Thyroid gland (tissue), 4 donors: ENCODE measurements at regions not wholly inside any gene's neighbourhood (a gene's known extent, or its start where the extent isn't known, plus 50 kb on each side); places are given as distances from the start of the nearest gene placed in this dataset.

Experiments
- DNase-seq, 2 donors: peaks; one replicate each; pipeline ENCODE4 v3.0.0-alpha.2; 2019
- H3K27ac ChIP-seq, 3 donors: fragments of 200-600 bp; sonication (generic); 1 replicate in 2 of 3; 2 replicates in 1 of 3; pipeline ENCODE4 v1.5.1; 2016 to 2019; ENCODE audit warnings: mild to moderate bottlenecking in 1 of 3, moderate library complexity in 1 of 3
- H3K27me3 ChIP-seq: fragments of 200-600 bp; sonication (generic); one replicate; pipeline ENCODE4 v1.5.1; 2019
- H3K36me3 ChIP-seq, 2 donors: fragments of 200-600 bp; sonication (generic); one replicate each; pipeline ENCODE4 v1.5.1; 2016 to 2019
- H3K4me1 ChIP-seq, 2 donors: fragments of 200-600 bp; sonication (generic); one replicate each; pipeline ENCODE4 v1.5.1; 2017 to 2019
- H3K4me3 ChIP-seq, 3 donors: fragments of 200-600 bp; sonication (generic); replicated peaks in 1 of 3; 1 replicate in 2 of 3; 2 replicates in 1 of 3; pipeline ENCODE4 v1.5.1; 2016; ENCODE audit warnings: mild to moderate bottlenecking in 1 of 3
- H3K9me3 ChIP-seq: fragments of 200-600 bp; sonication (generic); one replicate; pipeline ENCODE4 v1.5.1; 2017
- POLR2A ChIP-seq, 2 donors: fragments of 450-650 bp; IDR thresholded peaks; one replicate each; pipeline ENCODE4 v1.6.1; 2017; ENCODE audit warnings: antibody characterized with exemption in 2 of 2, mild to moderate bottlenecking in 2 of 2, moderate library complexity in 1 of 2
- WGBS, 2 donors: methylation state at CpG; one replicate each; pipeline ENCODE4 v1.1.5; 2017; 5-methylcytosine and 5-hydroxymethylcytosine counted together
- intact Hi-C: fragments of 100-400 bp; cut with DNase I; formaldehyde crosslinking; loops from one replicate; pipeline ENCODE4 v1.15.1; 2023
- TF ChIP-seq, protein P1 (sequence below), 6 experiments: fragments of 200-600 bp in 3 of 6; fragments of 450-650 bp in 3 of 6; sonication (generic) in 3 of 6; IDR thresholded peaks; one replicate each; pipeline ENCODE4 v1.5.1; 2016 to 2019; ENCODE audit warnings: antibody characterized with exemption in 6 of 6, mild to moderate bottlenecking in 2 of 6, inconsistent platforms in 1 of 6, moderate library complexity in 1 of 6

- no peaks in the 10 kb centered on the region for H3K9me3 ChIP-seq
- no peaks in the 10 kb centered on the region for H3K4me1 ChIP-seq
- DNase-seq, result no peak
- H3K36me3 ChIP-seq, result no peaks in the 10 kb centered on the region
- 71 to 84% methylated on average over 5 of the region's 5 CpGs for WGBS, 2 donors
- intact Hi-C loops, result no loop called here
- H3K27me3 ChIP-seq, result no peaks in the 10 kb centered on the region
- TF ChIP-seq, protein P1, sequence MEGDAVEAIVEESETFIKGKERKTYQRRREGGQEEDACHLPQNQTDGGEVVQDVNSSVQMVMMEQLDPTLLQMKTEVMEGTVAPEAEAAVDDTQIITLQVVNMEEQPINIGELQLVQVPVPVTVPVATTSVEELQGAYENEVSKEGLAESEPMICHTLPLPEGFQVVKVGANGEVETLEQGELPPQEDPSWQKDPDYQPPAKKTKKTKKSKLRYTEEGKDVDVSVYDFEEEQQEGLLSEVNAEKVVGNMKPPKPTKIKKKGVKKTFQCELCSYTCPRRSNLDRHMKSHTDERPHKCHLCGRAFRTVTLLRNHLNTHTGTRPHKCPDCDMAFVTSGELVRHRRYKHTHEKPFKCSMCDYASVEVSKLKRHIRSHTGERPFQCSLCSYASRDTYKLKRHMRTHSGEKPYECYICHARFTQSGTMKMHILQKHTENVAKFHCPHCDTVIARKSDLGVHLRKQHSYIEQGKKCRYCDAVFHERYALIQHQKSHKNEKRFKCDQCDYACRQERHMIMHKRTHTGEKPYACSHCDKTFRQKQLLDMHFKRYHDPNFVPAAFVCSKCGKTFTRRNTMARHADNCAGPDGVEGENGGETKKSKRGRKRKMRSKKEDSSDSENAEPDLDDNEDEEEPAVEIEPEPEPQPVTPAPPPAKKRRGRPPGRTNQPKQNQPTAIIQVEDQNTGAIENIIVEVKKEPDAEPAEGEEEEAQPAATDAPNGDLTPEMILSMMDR (IDR thresholded peaks at IDR 0.05), result no peak
- no peak for TF ChIP-seq POLR2A (IDR thresholded peaks at IDR 0.05)
- H3K27ac ChIP-seq, result no peak overlapping the region
- no peak overlapping the region for H3K4me3 ChIP-seq
Observed at GRCh38 chrX:9329056-9329455, 135.8 kb upstream of the TBL1X start.

- 86 to 95% methylated on average over 8 of the region's 8 CpGs for WGBS, 2 donors
- H3K4me1 ChIP-seq, result no peaks in the 10 kb centered on the region
- no peaks in the 10 kb centered on the region for H3K9me3 ChIP-seq
- no peaks in the 10 kb centered on the region for H3K36me3 ChIP-seq
- H3K27me3 ChIP-seq, result no peaks in the 10 kb centered on the region
- TF ChIP-seq, protein P1 (IDR thresholded peaks at IDR 0.05), result no peak
- no peak for TF ChIP-seq POLR2A (IDR thresholded peaks at IDR 0.05)
- no peak for DNase-seq
- no peak overlapping the region for H3K4me3 ChIP-seq
- intact Hi-C loops, result no loop called here
- no peak overlapping the region for H3K27ac ChIP-seq
Observed at GRCh38 chrX:9330249-9330982, 134.4 kb upstream of the TBL1X start.

- H3K4me1 ChIP-seq, result no peaks in the 10 kb centered on the region
- WGBS, 2 donors, result 69 to 75% methylated on average over 11 of the region's 11 CpGs
- H3K9me3 ChIP-seq, result no peaks in the 10 kb centered on the region
- no peaks in the 10 kb centered on the region for H3K36me3 ChIP-seq
- no peak for TF ChIP-seq POLR2A (IDR thresholded peaks at IDR 0.05)
- TF ChIP-seq, protein P1 (IDR thresholded peaks at IDR 0.05), result no peak
- H3K27ac ChIP-seq, result no peak overlapping the region
- no peak for DNase-seq
- H3K4me3 ChIP-seq, result no peak overlapping the region
- H3K27me3 ChIP-seq, result no peaks in the 10 kb centered on the region
- intact Hi-C loops, result no loop called here
Observed at GRCh38 chrX:9333873-9334560, 130.8 kb upstream of the TBL1X start.

DNA sequence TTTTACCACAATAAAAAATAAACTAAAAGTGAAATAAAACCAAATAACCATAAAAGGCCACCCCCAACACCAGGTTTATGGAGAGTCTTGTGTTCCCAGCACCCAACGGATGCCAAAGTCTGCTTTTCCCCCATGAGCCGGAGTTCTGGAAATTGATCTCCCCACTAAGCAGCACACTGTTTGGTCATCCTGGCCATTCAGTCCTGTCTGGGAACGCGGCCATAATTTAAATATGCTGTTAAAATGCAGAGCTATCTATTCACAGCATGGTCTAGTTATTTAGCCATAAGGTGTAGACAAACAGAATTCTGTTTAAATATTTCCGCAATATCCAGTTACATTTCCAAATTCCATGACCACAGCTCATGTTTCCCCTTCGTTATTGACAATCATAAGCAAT is 129.6 kb upstream of the TBL1X start:
- no peaks in the 10 kb centered on the region for H3K9me3 ChIP-seq
- 76 to 90% methylated on average over 6 of the region's 6 CpGs for WGBS, 2 donors
- no peak for DNase-seq
- peaks cover 0 to under 1% of the 10 kb centered on the region in 2 donors for H3K4me1 ChIP-seq
- no peak overlapping the region for H3K27ac ChIP-seq
- H3K36me3 ChIP-seq, result no peaks in the 10 kb centered on the region
- no peak overlapping the region for H3K4me3 ChIP-seq
- TF ChIP-seq, protein P1 (IDR thresholded peaks at IDR 0.05), result no peak
- no peak for TF ChIP-seq POLR2A (IDR thresholded peaks at IDR 0.05)
- intact Hi-C loops, result no loop called here
- no peaks in the 10 kb centered on the region for H3K27me3 ChIP-seq

DNA sequence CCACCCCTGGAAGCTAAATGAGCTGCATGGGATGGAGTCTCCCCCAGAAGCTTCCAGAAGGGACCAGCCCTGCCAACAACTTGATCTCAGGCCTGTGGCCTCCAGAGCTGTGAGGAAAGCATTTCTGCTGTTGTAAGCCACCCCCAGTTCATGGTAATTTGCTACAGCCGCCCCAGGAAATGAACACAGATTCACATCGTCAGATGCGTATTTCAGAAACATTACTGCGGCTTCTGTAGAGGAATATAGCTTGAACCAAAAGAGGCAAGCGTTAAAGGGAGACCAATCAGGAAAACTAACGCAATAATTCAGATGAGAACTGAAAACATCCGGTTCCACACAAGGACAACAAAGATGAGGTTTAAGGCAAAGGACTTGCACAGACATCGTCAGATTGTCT is 128.4 kb upstream of the TBL1X start:
- intact Hi-C loops, result no loop called here
- no peaks in the 10 kb centered on the region for H3K36me3 ChIP-seq
- TF ChIP-seq, protein P1 (IDR thresholded peaks at IDR 0.05), result no peak
- TF ChIP-seq POLR2A (IDR thresholded peaks at IDR 0.05), result no peak
- H3K4me3 ChIP-seq, result no peak overlapping the region
- peaks cover 4 to 13% of the 10 kb centered on the region in 2 donors for H3K4me1 ChIP-seq
- no peaks in the 10 kb centered on the region for H3K27me3 ChIP-seq
- no peak for DNase-seq
- 78 to 96% methylated on average over 8 of the region's 8 CpGs for WGBS, 2 donors
- H3K9me3 ChIP-seq, result no peaks in the 10 kb centered on the region
- no peak overlapping the region for H3K27ac ChIP-seq
